Jurkat, Clone E6-1 (cell line): ENCODE measurements at regions not wholly inside any gene's neighbourhood (a gene's known extent, or its start where the extent isn't known, plus 50 kb on each side); places are given as distances from the start of the nearest gene placed in this dataset.
"Not testable (repeated sequence)": the region's sequence is repeated elsewhere in the genome, so short reads cannot be mapped to it uniquely, and the experiment has no call there.

Experiments
- DNase-seq: peaks from one replicate; pipeline ENCODE4 v3.0.0-alpha.2; 2011; ENCODE audit warnings: low read depth, low spot score
- H3K4me3 ChIP-seq: 2 replicates; pipeline ENCODE4 v1.5.1; 2011; ENCODE audit warnings: mild to moderate bottlenecking, low read length, control low read depth, moderate library complexity

DNA sequence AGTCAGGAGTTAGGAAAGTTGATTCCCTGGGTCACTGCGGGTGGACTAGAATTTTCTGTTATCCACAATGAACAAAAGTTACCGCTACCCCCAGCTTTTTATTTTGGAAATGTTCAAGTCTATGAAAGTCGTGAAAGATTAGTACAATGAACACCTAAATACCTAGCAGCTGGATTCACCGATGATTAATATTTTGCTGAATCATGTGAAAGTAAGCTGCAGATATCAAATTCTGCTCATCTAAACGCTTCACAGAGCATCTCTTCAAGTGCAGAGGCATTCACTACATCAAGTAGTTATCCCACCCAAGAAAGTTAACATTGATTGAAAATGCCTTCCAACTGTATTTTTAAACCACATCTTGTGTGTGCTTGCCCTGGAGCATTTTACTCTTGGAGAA, 729.0 kb upstream of the NR2F2 start:
- H3K4me3 ChIP-seq = no peak overlapping the region
- no peak for DNase-seq

DNA sequence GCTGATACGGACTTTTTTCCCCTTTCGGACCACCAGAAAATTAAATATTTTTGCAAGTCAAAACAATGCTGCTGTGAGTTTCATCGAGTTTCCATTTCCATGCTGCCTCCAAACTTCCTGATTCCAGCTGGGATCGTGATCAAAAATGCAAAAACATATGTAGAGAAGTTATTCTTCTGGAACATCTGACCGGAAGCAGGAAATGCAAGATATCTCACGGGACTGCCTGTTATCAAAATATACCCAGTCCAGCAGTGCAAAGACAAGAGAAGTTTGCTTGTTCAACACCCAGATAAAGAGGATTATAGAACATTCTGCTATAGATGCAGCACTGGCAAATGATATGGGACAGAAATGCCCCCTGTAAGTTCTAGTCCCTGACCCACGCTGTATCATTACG, 726.7 kb upstream of the NR2F2 start:
- H3K4me3 ChIP-seq = no peak overlapping the region
- no peak for DNase-seq

DNA sequence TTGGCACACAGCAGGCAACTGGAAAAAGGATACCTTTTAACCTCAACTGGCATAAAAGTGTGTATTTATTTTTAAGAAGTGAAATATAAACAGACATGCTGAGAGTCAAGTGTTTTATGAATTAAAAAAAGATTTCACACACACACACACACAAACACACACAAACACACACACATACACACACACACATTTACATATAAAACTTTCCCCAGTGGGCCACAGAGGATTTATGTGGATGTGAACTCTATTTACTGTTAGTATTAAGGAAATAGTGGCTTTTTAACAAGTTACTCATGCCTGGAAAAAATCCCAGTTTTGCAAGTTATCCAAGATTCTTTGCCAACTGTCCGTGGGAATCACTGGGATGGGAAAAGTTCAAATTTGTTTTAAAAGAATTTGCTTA, 725.9 kb upstream of the NR2F2 start:
- no peak overlapping the region for H3K4me3 ChIP-seq
- no peak for DNase-seq

DNA sequence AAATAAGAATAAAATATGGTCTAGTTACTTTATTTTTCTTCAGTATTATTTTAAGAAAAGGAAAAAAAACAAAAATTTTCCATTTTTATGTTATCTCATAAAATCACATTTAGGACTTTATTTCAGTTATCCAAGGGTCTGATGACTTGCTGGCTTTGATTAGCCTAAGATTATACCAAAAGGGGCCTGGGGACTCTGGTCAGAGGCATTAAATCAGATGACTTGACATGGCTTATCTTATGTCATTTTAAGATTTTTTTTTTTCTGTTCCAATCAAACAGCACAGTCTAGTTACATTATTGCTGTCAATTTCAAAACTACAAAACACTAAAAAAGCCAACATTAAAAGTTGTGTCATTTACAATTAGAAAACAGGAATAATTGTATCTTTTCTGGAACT, 725.4 kb upstream of the NR2F2 start:
- no peak overlapping the region for H3K4me3 ChIP-seq
- DNase-seq = no peak

DNA sequence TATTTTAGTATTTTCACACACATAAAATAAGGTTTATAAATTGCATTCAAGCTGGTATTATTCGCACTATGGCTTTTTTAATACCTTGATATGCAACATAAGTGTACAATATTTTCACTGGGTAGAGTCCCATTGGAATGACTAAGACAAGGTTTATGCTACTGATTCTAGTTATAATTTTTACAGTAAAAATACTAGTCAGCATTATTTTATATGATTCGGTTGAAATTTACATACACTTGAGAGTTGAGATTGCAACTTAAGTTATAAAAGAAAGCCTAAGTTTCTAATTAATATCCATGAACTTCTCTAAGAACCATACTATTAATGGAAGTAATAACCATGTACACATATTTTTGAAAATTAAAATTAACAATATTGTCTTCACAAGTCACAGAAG, 723.9 kb upstream of the NR2F2 start:
- no peak for DNase-seq
- H3K4me3 ChIP-seq = no peak overlapping the region

DNA sequence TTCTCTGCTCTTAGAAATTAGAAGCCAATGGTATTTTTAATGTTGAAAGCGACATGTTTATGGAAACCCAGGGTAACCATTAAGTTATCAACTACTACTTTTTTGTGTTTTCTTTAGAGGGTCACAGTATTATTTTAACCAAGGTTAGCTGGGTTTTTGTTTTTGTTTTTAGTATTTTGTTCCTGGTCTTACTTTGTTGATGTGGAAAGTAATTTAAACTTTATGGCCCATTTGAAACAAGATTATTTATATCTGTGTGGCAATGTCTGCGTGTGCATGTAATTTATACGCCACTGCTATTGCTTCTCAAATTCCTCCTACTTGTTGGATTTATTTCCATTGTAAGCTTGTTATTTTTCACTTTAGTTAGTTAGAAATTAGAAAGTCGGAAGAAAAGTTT, 722.1 kb upstream of the NR2F2 start:
- DNase-seq = no peak
- H3K4me3 ChIP-seq = no peak overlapping the region

DNA sequence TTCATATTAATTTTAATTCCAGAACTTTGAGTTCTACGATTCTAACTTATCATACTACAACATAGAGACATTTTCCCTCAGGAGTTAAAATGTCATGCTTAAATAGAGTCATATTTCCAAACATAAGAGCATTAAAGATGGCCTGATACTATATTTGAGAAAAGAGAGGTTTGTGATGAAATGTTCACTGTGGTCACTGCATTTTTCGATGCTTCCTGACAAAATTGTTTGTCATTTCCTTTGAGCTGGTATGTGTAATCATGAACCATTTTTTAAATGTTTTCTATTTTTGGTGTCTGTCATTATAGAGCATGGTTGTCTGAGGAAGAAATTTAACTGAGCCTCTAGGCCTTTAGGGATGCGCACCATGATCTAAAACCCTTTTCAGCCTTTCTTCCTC, 721.4 kb upstream of the NR2F2 start:
- no peak overlapping the region for H3K4me3 ChIP-seq
- no peak for DNase-seq

DNA sequence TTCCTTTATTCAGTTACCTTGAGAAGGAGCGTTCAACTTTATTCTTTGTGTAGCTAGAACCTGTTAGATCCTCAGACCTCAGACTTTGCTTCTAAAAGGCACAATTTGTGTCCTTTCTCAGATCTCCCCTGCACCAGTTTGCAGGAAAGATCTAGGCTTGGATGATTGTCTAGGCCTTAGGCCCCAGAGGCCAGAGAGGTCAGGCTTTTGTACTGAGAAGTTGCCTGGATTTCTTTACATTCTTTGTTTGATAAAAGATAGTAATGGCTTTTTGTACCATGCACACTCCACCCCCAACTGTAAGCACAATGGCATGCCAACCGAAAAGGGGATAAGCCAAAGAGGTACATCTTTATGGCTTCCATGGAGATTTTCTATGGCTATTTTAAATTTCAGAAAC, 719.6 kb upstream of the NR2F2 start:
- DNase-seq = no peak

DNA sequence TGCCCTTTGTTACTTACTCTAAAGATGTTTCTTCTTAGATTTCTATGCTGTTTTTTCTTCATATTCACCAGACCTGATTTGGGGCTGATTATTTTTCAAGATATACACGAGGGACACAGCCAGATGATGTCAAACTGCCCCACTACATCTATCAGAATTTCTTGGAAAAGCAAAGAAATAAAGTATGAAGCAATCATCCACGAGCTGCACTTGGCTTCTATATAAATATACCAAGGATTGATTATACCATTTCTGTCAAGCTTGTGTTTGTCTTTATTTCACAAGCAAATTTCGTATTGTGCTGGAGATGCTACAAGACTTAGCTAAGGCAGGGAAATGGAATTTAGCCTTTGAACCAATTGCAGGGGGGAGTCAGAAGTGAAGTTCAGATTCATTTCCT, 715.1 kb upstream of the NR2F2 start:
- H3K4me3 ChIP-seq = no peak overlapping the region
- no peak for DNase-seq

More for the DNA sequence above, 719.6 kb upstream of the NR2F2 start:
- no peak overlapping the region for H3K4me3 ChIP-seq

DNA sequence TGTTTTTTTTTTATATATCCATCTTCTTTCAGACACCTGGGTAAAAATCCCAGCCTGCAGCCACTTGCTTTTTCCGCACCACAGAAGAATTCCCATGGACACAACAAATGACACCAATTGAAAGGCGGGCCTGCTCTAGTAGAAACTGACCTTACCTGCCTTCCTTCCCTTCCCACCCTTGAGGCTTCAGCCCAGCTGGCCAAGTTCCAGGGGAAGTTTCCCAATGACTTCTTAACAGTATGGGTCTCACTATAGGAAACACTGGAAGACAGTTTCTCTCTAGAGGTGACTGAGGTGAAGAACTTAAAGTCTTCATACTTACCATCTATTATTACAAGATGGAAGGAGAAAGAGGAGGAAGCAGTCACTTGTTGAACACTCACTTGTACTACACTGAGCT, 714.2 kb upstream of the NR2F2 start:
- DNase-seq = no peak
- no peak overlapping the region for H3K4me3 ChIP-seq

DNA sequence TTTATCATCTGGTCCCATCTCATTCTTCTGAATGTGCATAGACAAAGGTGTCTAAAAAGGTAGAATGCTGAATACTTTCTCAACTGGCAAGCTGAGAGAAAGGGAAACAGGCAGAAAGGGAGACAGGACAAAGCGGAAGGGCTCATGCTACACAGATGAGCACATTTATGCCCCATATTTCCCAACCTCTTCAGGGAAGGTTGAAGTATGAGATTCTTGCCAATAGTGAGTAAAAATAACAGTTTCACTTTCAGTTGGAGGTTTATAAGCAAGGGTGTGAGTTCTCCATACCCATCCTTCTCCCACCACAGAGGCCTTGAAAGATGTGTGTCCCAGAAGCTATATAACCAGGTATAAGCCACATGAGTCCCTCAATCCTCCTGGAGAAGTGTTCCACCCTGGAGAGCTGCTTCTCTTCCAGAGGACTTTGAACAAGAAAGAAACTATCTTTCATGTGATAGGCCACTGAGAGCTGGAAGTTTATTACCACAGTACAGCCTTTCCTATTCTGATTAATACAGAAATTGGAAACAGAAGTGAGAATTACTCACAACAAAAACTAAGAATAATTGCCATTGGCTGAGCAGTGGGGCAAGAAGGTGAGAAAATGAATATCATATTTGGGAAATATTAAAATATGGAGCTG, 709.4 kb upstream of the NR2F2 start:
- DNase-seq = no peak
- H3K4me3 ChIP-seq = no peak overlapping the region

DNA sequence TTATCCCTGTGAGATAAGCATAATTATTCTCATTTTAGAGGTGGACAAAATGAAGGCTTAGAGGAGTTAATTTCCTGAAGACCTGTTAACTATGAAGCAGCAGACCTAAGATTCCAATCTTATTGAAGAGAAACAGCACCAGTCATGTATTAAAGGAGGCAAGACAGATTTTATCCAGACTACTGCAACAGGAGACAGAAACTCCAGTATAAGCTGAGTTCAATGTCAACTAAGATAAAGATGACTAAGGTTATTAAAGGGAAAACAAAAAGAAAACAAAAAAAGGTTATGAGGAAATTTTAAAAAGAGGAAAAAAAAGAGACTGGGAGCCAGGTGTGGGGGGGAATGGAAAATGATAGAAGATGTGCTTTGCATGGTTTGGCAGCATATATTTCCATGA, 707.7 kb upstream of the NR2F2 start:
- no peak for DNase-seq
- no peak overlapping the region for H3K4me3 ChIP-seq

DNA sequence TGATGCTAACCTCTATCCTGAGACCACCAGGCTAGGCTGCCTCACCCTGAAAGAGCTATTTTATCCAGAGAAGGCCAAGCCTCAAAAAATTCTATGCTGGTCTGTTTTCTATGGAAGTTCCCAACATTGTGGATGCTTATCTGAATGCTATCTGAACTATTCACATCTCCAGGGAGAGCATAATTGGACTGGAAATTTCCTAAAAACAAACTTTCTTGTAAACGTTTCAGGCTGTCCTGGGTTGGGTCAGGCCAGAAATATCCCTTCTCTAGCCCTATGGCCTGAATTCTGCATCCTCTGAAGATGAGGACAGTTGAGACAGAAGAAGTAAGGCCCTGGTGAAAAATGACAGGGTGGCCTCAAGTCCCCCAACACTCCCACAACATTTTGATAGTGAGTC, 706.4 kb upstream of the NR2F2 start:
- no peak for DNase-seq
- no peak overlapping the region for H3K4me3 ChIP-seq

DNA sequence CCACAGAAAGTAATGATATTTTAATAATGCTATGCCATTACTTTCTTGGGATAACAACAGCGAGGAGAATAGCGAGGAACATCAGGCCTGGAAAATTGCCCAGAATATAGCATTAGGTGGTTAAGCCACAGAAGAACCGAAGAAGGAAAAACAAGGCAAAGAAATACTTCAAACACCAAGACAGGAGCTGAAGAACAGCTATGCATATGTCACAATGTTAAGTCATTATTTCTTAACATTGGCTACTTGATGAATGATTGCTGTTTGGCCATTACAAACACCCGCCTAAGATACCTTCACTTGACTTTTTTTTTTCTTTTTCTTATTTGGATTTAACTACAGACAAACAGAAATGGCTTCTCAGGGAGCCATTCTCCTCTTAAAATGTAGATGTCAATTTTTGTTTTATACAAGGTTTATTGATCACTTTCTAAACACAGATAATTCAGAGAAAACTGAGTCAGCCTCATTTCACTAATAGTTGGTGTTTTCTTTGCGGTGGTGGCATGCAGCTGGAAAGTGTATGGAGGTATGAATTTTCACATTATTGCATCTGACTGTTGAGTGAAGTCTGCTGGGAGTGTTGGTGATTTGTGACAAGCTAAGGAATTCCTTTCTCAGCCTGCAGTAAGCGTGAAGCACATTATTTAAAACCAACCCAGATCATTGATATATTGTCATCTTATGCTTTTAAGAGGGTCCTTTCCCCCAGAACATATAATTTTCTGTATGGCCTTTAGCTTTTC, 705.7 kb upstream of the NR2F2 start:
- DNase-seq = no peak
- no peak overlapping the region for H3K4me3 ChIP-seq

DNA sequence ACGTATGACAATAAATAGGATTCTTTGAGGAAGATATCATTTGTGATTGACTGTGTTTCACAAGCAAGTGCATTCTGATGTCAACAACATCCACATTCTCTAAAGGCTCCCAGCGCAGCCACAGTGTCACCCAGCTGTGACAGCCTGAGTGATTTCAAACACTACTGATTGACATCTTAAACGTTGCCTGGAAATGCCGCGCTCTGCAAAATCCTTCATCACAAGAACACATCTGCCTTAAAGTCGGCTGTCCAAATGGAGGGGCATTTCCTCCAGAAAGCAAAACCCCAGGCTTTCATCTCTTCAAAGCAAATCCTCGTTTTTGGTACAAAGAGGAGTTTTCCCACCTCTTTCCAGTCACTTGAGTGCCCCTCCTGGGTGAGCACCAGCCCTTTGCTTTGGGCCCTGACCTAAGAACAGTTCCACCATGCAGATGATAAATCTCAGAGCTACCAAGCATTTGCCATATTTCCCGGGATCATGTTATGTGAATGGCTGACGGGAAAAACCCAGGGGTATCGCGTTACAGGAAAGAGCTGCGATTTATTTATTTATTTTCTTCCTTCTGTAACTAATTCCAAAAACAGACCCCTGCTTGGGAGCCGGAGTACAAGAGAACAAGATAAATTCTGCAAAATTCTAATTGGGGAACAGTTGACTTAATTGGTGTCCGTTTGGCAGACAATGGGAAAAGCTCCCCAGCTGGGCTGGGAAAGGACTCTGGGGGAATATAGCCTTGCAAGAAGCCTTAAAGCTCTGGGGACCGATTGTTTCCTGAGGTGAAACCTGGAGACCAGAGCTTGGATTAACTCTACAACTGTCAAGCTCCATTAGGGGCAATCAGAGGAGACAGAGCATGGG, 703.8 kb upstream of the NR2F2 start:
- no peak for DNase-seq
- no peak overlapping the region for H3K4me3 ChIP-seq

DNA sequence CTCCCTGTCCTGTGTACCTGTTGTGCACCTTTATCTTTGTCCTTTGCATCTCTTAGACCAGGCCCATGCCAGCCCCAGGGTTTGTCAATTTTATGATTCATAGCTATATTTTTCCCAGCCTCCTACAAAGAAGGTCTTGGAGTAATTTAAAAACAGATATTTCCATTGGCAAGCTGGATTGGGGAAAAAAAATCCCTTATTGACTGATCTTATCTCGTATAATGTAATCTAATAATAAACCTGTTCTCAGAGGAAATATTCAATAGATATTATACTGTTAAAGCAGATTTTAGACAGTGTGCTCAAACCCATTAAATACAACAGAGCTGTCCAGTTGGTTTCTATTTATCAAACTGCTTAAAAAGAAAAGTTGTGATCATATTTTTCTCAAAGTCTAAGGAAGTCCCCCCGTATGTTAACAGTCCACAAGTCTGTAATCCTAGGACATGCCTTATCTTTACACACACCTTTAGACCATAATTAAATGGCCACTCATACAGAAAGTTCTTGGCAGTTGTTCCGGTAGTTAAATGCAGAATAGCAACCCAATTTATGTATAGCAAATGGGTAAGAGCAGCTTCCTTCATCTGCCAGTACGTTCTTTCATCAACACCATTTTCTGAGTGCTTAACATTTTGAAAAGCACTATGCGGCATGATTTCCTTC, 700.9 kb upstream of the NR2F2 start:
- no peak for DNase-seq

DNA sequence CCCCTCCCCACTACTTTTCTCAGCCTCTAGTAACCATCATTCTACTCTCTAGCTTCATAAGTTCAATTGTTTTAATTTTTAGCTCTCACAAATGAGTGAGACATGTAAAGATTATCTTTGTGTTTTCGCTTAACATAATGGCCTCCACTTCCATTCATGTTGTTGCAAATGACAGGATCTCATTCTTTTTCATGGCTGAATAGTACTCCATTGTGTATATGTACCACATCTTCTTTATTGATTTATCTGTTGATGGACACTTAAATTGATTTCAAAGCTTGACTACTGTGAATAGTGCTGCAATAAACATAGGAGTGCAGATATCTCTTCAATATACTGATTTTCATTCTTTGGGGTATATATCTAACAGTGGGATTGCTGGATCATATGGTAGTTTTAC, 699.8 kb upstream of the NR2F2 start:
- no peak for DNase-seq
- H3K4me3 ChIP-seq = no peak overlapping the region

More for the DNA sequence above, 700.9 kb upstream of the NR2F2 start:
- no peak overlapping the region for H3K4me3 ChIP-seq

DNA sequence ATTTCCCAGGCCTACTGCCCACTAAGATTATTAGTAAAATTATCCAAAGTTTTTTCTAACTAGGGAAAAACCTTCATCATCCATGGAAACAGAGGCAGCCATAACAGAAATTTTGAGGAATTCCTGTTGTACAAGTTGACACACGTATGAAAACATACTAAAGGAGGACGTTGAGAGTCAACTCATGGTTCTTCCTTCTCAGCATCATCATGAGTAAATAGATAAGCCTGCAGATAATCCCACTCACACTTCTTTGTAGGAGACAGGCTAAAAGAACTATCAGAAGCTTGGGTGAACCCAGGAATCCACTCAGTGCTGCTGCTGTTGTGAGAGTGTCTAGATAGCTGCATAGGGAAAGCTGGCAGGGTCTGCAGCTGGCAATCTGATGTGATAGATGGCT, 694.8 kb upstream of the NR2F2 start:
- no peak overlapping the region for H3K4me3 ChIP-seq
- no peak for DNase-seq

DNA sequence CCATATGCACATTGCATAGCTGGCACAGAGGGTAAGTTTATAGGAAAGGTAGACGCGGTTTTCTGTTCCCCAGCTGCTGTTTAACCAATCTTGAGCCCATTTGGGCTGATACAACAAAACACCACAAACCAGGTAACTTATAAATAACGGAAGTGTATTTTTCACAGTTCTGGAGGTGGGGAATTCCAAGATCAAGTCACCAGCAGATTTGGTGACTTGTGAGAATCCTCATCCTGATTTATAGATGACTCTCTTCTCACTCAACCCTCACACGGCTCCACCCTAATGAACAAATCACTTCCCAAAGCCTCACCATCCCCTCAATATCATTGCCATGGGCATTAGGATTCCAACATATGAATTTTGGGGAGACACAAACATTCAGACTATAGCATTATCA, 694.4 kb upstream of the NR2F2 start:
- DNase-seq = no peak
- H3K4me3 ChIP-seq = no peak overlapping the region

DNA sequence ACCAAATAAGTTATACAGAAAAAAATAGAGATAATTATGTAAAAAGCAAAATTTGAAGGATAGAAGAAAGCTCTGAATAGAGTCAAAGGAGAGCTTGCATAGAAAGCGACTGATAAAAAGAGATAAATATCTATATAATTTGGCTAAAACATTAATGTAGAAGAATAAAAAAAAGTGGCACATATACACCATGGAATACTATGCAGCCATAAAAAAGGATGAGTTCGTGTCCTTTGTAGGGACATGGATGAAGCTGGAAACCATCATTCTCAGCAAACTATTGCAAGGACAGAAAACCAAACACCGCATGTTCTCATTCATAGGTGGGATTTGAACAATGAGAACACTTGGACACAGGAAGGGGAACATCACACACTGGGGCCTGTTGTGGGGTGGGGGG, 693.3 kb upstream of the NR2F2 start:
- not testable (repeated sequence) for DNase-seq, H3K4me3 ChIP-seq
